ENCODE measurements at regions not wholly inside any gene's neighbourhood (a gene's known extent, or its start where the extent isn't known, plus 50 kb on each side); places are given as distances from the start of the nearest gene placed in this dataset.
A peak's percentile ranks its signal among the peaks of the same experiment; 100 is the strongest.

DNA sequence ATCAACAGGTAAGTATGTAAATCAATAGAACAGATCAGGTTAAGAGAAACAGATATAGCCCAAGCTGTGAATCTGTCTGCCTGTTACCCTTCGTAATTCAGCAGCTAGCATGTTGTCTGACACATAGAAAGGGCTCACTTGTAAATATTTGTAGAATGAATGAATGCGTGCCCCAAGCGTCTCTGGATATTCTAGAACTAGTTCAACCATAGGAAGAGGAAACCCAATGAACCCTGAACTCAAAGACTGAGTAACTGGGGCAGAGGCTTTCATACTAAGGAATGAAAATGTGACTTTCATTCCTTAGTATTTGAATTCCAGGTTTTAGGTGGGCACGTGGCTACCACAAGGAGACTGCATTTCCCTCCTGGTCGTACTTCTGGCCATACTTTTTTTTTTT is 60.1 kb upstream of the SMYD2 start:
- Mint-ChIP-seq H3K4me1 (peaks cover 16% of the 10 kb centered on the region), H3K27me3 (ENCODE audit: low read depth, poor library complexity) (peaks cover 21% of the 10 kb centered on the region), H3K4me3 (no peak overlapping the region), H3K9me3 (no peaks in the 10 kb centered on the region), H3K27ac (no peak overlapping the region), H3K36me3 (ENCODE audit: low read depth) (no peaks in the 10 kb centered on the region)
- DNase-seq, result no peak
- no peak for TF ChIP-seq CTCF (IDR thresholded peaks at IDR 0.05)

GRCh38 chr1:214224611-214225354 is 56.2 kb upstream of the SMYD2 start:
- Mint-ChIP-seq H3K4me3 (peak overlapping the region; percentile 69), H3K27ac (peak overlapping the region; percentile 3), H3K27me3 (ENCODE audit: low read depth, poor library complexity) (peaks cover 12% of the 10 kb centered on the region), H3K9me3 (no peaks in the 10 kb centered on the region), H3K4me1 (peaks cover 42% of the 10 kb centered on the region), H3K36me3 (ENCODE audit: low read depth) (no peaks in the 10 kb centered on the region)
- DNase-seq, result peak; percentile 18
- no peak for TF ChIP-seq CTCF (IDR thresholded peaks at IDR 0.05)

DNA sequence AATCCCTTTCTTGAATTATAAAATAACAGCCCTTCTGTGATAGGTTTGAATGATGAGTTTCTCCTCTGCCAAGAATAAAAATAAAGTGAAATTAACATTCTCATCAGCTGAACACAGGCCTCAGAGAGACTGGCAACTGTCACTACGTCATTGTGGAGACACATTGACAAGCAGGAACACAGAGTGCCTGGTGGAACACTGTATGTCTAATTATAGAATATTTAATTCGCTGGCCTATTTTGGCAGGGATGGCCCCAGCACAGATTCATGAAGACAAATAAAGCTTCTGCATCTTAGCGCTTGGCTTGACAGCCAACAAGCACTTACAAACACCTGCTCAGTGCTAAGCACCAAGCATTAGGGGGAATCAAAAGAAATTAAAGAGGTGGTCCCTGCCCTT is 52.0 kb upstream of the SMYD2 start:
- no peak overlapping the region for H3K4me3 Mint-ChIP-seq
- no peak for DNase-seq
- no peak for TF ChIP-seq CTCF (IDR thresholded peaks at IDR 0.05)
- H3K27me3 Mint-ChIP-seq (ENCODE audit: low read depth, poor library complexity), result peaks cover 5% of the 10 kb centered on the region
- H3K9me3 Mint-ChIP-seq, result no peaks in the 10 kb centered on the region
- H3K36me3 Mint-ChIP-seq (ENCODE audit: low read depth), result no peaks in the 10 kb centered on the region
- no peak overlapping the region for H3K27ac Mint-ChIP-seq
- peaks cover 66% of the 10 kb centered on the region for H3K4me1 Mint-ChIP-seq

- TF ChIP-seq CTCF (IDR thresholded peaks at IDR 0.05), result no peak
- Mint-ChIP-seq H3K4me1 (peaks cover 66% of the 10 kb centered on the region), H3K4me3 (no peak overlapping the region), H3K27ac (no peak overlapping the region), H3K27me3 (ENCODE audit: low read depth, poor library complexity) (peaks cover 2% of the 10 kb centered on the region), H3K9me3 (no peaks in the 10 kb centered on the region), H3K36me3 (ENCODE audit: low read depth) (no peaks in the 10 kb centered on the region)
- DNase-seq, result no peak
These were observed 51.2 kb upstream of the SMYD2 start for GRCh38 chr1:214229736-214230135.

Data from nephron progenitor cell (in vitro differentiated cells).